ENCODE measurements at regions not wholly inside any gene's neighbourhood (a gene's known extent, or its start where the extent isn't known, plus 50 kb on each side); places are given as distances from the start of the nearest gene placed in this dataset.

DNA sequence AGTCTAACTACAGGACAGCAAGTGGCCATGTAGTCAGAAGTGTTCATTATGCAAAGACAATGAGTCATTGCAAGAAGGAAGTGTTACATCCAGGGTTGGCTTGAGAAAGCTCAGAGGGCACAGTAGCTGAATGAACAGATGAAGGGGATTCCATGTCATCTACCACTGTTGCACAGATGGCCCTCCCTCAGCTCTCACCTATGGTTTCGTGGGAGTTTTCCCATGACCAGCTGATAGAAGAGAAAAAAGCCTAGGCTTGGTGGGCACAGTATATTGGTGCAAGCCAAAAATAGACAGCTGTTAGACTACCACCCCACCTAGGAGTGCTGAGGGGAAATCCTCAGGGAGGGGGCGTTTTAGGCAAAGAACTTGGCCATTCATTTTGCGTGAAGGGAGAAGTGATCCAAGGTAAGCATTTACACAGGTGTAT lies 217.0 kb downstream of the DMRT2 start:
- DNase-seq (ENCODE audit: low read depth), result no peak

DNA sequence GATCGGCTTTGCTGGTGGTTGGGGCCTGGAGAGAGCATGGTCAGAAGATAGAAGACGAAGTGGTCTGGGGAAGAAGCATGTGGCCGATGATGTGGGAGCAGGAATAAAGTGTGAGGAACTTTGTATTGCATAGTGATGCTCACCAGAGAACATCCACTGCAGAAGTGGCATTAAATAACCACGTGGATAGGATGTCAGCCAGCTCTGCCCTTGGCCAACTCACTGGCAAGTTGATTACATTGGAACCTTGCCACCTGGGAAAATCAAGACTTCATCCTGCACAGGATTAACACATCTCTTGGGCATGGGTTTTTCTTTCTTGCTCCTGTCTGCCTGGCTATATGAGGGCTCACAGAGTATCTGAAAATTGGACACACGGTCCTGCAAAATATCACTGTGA lies 217.4 kb downstream of the DMRT2 start:
- no peak for DNase-seq (ENCODE audit: low read depth)

DNA sequence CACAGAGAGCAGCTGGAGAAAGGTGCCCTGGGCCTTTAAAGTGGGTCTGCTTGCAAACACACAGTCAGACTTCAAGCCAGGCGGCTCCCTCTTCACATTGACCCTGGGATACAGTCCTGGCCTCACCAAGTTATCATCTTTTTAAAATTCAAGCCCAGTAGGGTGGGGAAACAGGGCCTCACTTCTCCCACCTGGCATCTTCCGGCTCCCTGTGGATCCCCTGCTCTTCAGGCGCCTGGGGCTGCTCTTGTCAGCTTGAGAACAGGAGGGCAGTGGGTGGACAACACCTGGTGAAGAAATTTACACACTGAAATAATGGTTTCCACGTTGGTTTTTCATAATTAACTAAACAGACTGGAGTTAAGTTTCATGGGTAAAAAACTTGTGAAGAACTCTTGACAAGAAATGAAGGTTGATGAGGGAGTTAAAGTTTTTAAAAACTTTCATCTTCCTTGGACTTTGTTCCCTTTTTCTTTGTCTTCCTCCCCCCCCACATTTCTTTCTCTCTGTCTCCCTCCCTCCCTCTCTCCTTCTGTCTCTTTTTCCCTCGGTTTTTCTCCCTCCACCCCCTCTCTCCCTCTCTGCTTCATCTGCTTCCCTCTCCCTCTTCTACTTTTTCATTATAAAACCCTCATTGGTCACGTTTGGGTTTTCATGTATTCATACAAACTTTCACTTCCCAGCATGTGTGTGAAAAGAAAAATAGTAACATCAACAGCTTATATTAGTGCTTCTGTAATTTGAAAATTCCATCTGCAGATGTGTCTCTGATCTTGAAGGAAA lies 219.6 kb downstream of the DMRT2 start:
- DNase-seq (ENCODE audit: low read depth), result no peak

- DNase-seq (ENCODE audit: low read depth), result no peak
Measured at GRCh38 chr9:1271367-1271766, 221.2 kb downstream of the DMRT2 start.

GRCh38 chr9:1271786-1272185 lies 221.6 kb downstream of the DMRT2 start:
- DNase-seq (ENCODE audit: low read depth), result no peak

DNA sequence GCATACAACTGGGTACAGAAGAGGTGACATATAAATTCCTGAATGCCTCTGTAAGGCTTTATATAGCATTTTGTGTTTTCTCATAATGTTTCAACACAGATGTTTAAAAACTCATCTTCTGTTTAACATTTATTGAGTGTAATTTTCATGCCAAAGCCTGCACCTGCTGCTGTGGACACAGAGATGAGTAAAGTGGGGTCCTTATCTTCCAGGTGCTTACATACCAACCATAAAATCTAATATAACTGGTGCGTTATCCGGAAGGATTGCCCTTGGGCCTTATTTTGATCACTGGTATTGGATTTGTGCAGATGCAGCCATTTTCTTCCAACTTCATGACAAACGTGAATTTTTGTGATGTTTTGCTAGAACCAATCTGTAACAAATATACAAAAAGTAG lies 222.3 kb downstream of the DMRT2 start:
- no peak for DNase-seq (ENCODE audit: low read depth)

- DNase-seq (ENCODE audit: low read depth), result no peak
Measured at GRCh38 chr9:1273859-1274258, 223.7 kb downstream of the DMRT2 start.

DNA sequence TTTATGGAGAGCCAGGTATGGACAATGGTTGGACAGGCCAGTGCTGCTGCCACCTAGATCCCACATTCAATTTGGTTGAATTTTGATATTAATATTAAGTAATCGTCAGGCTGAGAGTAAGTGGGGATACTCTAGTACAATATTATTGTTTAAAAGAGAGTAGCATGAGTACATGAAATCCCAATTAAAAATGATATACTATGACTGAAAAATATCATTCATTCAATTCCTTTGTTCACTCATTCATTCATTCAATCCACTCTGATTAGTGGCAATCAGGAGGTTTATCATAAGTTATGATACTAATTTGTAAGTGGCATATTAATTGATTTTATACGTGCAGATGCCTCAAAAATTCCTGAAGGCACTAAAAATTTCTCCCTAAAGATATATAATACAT lies 224.2 kb downstream of the DMRT2 start:
- no peak for DNase-seq (ENCODE audit: low read depth)

DNA sequence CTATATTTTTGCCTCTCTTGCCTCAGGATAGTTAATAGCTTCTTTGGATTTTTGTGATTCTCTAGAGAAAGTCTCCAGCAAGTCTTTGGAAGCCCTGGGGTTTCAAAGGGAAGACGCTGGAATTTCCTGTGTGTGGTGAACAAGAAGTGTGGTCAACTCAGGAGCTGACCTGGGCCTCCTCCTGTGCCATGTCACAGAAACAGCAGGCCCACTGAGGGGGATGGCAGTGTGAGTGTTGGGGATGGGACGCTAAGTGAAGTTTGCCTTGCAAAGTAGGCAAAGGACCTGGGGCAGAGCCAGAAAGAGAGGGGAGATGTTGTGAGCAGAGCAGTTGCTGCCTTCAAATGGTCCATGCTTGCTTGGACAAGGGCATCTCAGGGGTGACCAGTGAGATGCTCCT lies 226.3 kb downstream of the DMRT2 start:
- no peak for DNase-seq (ENCODE audit: low read depth)

DNA sequence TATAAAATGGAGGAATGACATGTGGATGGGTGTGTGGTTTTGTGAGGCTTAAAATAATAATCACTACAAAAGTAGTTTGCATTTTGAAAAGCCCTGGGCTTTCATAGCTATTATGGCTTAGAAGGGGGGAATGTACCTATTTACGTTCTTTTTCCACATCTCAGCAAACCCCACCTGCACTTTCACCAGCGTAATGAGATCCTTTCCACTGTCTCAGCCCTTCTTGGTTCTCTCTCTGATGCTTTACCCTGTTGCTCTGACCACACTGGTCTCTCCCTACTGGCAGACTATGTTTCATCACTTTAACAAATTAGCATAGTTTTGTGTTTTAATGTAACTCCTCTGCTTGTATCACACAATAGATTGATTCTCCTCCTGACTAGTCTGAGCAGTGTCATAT lies 234.6 kb downstream of the DMRT2 start:
- no peak for DNase-seq (ENCODE audit: low read depth)

- no peak for DNase-seq (ENCODE audit: low read depth)
Measured at GRCh38 chr9:1285526-1285925, 235.4 kb downstream of the DMRT2 start.

DNA sequence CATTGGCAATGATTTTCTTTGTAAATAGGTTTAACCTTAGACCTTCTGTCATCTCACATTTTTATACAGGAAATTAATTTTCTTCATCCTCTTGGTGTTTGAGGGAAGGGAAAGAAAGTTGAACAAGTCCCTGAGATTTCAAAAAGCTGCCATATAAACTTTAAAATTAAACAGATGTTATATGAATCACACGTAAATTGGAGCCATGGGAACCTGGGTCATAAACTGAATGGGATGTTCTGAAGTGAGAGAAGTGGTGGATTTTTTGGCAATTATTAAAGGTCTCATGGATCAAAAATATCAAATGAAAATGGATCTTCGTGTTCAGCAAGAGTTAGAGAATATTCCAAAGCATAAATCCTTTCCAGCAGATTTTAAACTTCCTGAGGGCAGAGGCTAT lies 242.2 kb downstream of the DMRT2 start:
- no peak for DNase-seq (ENCODE audit: low read depth)

- DNase-seq (ENCODE audit: low read depth), result no peak
Measured at GRCh38 chr9:1294641-1295258, 244.6 kb downstream of the DMRT2 start.

DNA sequence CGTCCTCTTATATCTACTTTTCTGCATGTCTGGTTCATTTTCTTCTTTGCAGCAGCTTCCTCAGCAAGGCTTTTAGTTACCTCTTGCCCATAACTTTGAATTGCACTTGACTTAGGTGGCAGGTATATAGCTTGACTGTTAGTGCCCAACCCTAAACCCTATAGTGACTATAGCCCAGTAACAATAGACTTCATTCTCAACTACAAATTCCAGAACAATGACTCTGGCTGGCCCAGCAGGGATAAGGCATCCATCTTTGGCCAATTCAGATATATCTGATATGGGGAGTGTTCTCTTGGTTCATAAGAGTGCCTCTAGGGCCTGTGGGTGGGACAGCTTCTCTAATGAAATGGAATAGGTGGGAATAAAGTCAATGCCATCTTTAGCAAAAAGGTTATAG lies 246.2 kb downstream of the DMRT2 start:
- no peak for DNase-seq (ENCODE audit: low read depth)

DNA sequence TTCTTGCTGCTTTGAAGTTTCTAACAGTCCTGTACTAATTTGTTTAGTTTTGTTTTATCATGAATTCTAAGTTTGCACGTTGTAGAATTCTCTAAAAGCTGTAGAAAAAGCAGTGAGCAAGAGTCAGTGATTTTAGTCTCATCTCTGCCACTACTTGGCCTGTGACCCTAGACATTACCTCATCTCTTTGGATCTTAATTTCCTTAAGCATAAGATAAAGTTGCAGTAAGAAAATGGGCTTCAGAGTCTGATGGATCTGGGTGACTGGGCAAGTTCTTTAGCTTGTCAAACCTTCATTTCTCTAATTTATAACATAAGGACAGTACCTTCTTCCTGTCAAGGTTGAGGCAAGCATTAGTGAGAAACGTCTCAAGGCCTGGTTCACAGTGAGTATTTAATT lies 247.9 kb downstream of the DMRT2 start:
- DNase-seq (ENCODE audit: low read depth), result no peak

- DNase-seq (ENCODE audit: low read depth), result no peak
Measured at GRCh38 chr9:1300941-1301340, 250.8 kb downstream of the DMRT2 start.

GRCh38 chr9:1303932-1304331 lies 253.8 kb downstream of the DMRT2 start:
- DNase-seq (ENCODE audit: low read depth), result no peak

DNA sequence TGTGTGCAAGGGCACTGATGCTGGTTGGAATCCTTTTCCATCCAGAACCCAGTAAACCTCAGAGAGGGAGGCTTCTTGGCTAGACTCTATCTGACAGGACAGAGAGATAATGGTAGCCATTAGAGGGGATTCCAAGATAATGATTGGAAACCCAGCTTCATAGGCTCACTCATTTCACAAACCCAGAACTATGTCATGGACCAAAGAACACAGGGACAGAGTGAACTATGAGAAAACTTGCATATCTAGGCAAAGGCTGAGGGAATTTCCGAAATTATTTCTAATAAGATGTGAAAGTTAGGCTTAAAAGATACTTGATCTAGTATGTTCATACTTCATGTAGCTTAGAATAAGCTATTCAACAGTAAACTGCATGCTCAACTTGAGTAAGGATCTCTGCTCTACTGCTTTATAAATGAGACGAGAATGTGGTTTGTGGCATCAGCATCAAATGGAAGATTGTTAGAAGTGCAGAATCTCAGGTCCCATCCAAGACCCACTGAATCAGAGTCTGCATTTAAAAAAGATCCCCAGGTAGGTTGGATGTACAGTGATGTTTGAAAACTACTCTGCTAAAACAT lies 261.4 kb downstream of the DMRT2 start:
- DNase-seq (ENCODE audit: low read depth), result no peak

- DNase-seq (ENCODE audit: low read depth), result no peak
Measured at GRCh38 chr9:1319436-1319835, 269.3 kb downstream of the DMRT2 start.

DNA sequence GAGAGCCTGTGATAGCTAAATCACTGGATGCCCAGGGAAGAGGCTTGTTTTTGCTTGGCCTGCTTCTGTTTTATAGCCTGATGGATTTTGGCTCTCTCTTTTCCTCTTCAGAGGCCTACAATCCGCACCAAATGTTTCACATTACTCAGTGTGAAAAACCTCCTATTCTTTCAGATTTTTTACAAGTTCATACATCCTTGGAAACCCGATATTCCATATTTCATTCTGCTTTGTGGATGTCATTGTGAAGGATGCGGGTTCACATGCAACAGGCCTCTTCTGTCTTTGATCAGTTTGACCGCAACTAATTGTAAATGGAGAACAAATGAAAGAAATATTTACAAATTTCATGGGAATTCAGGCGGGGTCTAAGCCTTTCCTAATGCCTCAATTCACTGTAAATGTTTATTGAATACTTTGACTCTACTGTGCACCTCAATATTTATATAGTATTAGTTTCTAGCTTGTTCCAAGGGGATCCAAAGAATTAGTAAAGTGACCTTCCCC lies 269.9 kb downstream of the DMRT2 start:
- no peak for DNase-seq (ENCODE audit: low read depth)

- no peak for DNase-seq (ENCODE audit: low read depth)
Measured at GRCh38 chr9:1320607-1321195, 270.5 kb downstream of the DMRT2 start.

GRCh38 chr9:1327467-1327866 lies 277.3 kb downstream of the DMRT2 start:
- no peak for DNase-seq (ENCODE audit: low read depth)

DNA sequence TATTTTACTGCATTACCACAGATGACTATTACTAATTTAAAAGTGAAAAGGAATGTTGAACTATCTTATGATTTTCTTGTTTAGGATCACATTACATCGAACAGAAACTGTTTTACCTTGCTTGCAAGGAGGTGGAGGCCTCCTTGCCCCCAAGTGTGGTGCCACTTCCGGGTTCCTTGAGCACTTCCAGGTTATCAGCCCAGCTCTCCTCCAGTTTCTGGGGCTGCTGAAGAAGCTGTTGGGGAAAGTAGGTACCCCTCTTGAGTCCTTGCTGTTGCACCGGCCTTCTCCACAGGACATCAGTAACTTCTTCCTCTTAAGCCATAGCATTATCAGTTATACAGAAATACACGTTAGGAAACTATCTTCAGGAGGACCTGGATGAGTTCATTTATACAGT lies 278.2 kb downstream of the DMRT2 start:
- DNase-seq (ENCODE audit: low read depth), result no peak

All from GM04504 (cell line).